Glutamatergic neuron (in vitro differentiated cells): ENCODE measurements at regions not wholly inside any gene's neighbourhood (a gene's known extent, or its start where the extent isn't known, plus 50 kb on each side); places are given as distances from the start of the nearest gene placed in this dataset.

ENCODE experiments used
- DNase-seq: peaks from one replicate; pipeline ENCODE4 v3.0.0; 2022
- H3K27ac Mint-ChIP-seq: one replicate; pipeline ENCODE4 v1.8.0; 2020; ENCODE audit warnings: mild to moderate bottlenecking, mixed read lengths, inconsistent platforms; ENCODE audit not compliant: unreplicated experiment
- H3K27me3 Mint-ChIP-seq: one replicate; pipeline ENCODE4 v1.8.0; 2020; ENCODE audit warnings: mild to moderate bottlenecking, moderate library complexity, mixed read lengths, inconsistent platforms; ENCODE audit not compliant: unreplicated experiment
- H3K36me3 Mint-ChIP-seq: one replicate; pipeline ENCODE4 v1.8.0; 2020; ENCODE audit warnings: mild to moderate bottlenecking, mixed read lengths, inconsistent platforms; ENCODE audit not compliant: unreplicated experiment
- H3K4me1 Mint-ChIP-seq: one replicate; pipeline ENCODE4 v1.8.0; 2020; ENCODE audit warnings: mild to moderate bottlenecking, low read depth, mixed read lengths, inconsistent platforms; ENCODE audit not compliant: unreplicated experiment
- H3K4me3 Mint-ChIP-seq: one replicate; pipeline ENCODE4 v1.8.0; 2020; ENCODE audit warnings: mild to moderate bottlenecking, mixed read lengths, inconsistent platforms; ENCODE audit not compliant: unreplicated experiment
- H3K9me3 Mint-ChIP-seq: one replicate; pipeline ENCODE4 v1.8.0; 2020; ENCODE audit warnings: mild to moderate bottlenecking, moderate library complexity, mixed read lengths, inconsistent platforms; ENCODE audit not compliant: unreplicated experiment
- CTCF ChIP-seq: fragments of 200-600 bp; sonication (generic); IDR thresholded peaks from one replicate; pipeline ENCODE4 v1.5.0; 2021; ENCODE audit not compliant: partially characterized antibody, unreplicated experiment

GRCh38 chr5:123722451-123722850 lies 210.5 kb downstream of the CSNK1G3 start:
- no peak for DNase-seq
- no peak for TF ChIP-seq CTCF
- Mint-ChIP-seq H3K4me3 (no peak overlapping the region), H3K4me1 (peaks cover 2% of the 10 kb centered on the region), H3K27me3 (no peaks in the 10 kb centered on the region), H3K36me3 (peaks cover 10% of the 10 kb centered on the region), H3K27ac (no peak overlapping the region), H3K9me3 (peaks cover 3% of the 10 kb centered on the region)

- peaks cover 2% of the 10 kb centered on the region for H3K4me1 Mint-ChIP-seq
- H3K4me3 Mint-ChIP-seq: no peak overlapping the region
- no peak overlapping the region for H3K27ac Mint-ChIP-seq
- H3K9me3 Mint-ChIP-seq: peaks cover 3% of the 10 kb centered on the region
- TF ChIP-seq CTCF: no peak
- H3K27me3 Mint-ChIP-seq: no peaks in the 10 kb centered on the region
- H3K36me3 Mint-ChIP-seq: peaks cover 9% of the 10 kb centered on the region
- DNase-seq: no peak
Observed at GRCh38 chr5:123721675-123722276, 209.8 kb downstream of the CSNK1G3 start.

- Mint-ChIP-seq H3K4me1 (peaks cover 2% of the 10 kb centered on the region), H3K9me3 (peaks cover 3% of the 10 kb centered on the region), H3K27me3 (peaks cover 3% of the 10 kb centered on the region), H3K4me3 (no peak overlapping the region), H3K27ac (no peak overlapping the region), H3K36me3 (peaks cover 4% of the 10 kb centered on the region)
- TF ChIP-seq CTCF: no peak
- DNase-seq: no peak
Observed at GRCh38 chr5:123720955-123721354, 209.0 kb downstream of the CSNK1G3 start.

- Mint-ChIP-seq H3K36me3 (peaks cover 4% of the 10 kb centered on the region), H3K27ac (no peak overlapping the region)
- no peak for DNase-seq
Observed at GRCh38 chr5:123720339-123720738, 208.4 kb downstream of the CSNK1G3 start.

More at GRCh38 chr5:123720339-123720738, 208.4 kb downstream of the CSNK1G3 start:
- no peak for TF ChIP-seq CTCF
- peaks cover 2% of the 10 kb centered on the region for H3K4me1 Mint-ChIP-seq
- no peak overlapping the region for H3K4me3 Mint-ChIP-seq
- H3K27me3 Mint-ChIP-seq: peaks cover 3% of the 10 kb centered on the region
- H3K9me3 Mint-ChIP-seq: peaks cover 2% of the 10 kb centered on the region
